Lung (tissue), 11 donors: ENCODE measurements at regions not wholly inside any gene's neighbourhood (a gene's known extent, or its start where the extent isn't known, plus 50 kb on each side); places are given as distances from the start of the nearest gene placed in this dataset.

Experiments used
- ATAC-seq: fragments of 200-7000 bp; cut with Tn5 transposase; one replicate; pipeline ENCODE4 v1.9.1; 2020; ENCODE audit warnings: moderate number of reproducible peaks; ENCODE audit not compliant: insufficient read depth, low FRiP score
- DNase-seq, 3 donors: peaks; one replicate each; pipeline ENCODE4 v3.0.0-alpha.2; 2013 to 2017
- H3K27ac ChIP-seq, 2 donors: one replicate each; pipeline ENCODE4 v1.5.1; 2013; ENCODE audit warnings: mild to moderate bottlenecking in 2 of 2, moderate library complexity in 2 of 2, control low read depth in 1 of 2, inconsistent platforms in 1 of 2, low read depth in 1 of 2, low read length in 1 of 2
- H3K27me3 ChIP-seq, 3 donors: one replicate each; pipeline ENCODE4 v1.5.1; 2013; ENCODE audit warnings: low read length in 2 of 3; ENCODE audit not compliant: control insufficient read depth in 3 of 3, insufficient read depth in 3 of 3
- H3K36me3 ChIP-seq, 4 donors: one replicate each; pipeline ENCODE4 v1.5.1; 2013; ENCODE audit warnings: low read length in 4 of 4, mild to moderate bottlenecking in 1 of 4, moderate library complexity in 1 of 4; ENCODE audit not compliant: control insufficient read depth in 4 of 4, insufficient read depth in 4 of 4
- H3K4me1 ChIP-seq, 5 donors: one replicate each; pipeline ENCODE4 v1.5.1; 2013; ENCODE audit warnings: low read length in 5 of 5, mild to moderate bottlenecking in 2 of 5, moderate library complexity in 1 of 5; ENCODE audit not compliant: control insufficient read depth in 5 of 5, insufficient read depth in 5 of 5
- H3K4me3 ChIP-seq: one replicate; pipeline ENCODE4 v1.5.1; 2013; ENCODE audit warnings: mild to moderate bottlenecking, control low read depth, moderate library complexity
- H3K9ac ChIP-seq, 2 donors: one replicate each; pipeline ENCODE4 v1.5.1; 2013; ENCODE audit warnings: low read length in 2 of 2, control low read depth in 1 of 2; ENCODE audit not compliant: insufficient read depth in 1 of 2
- H3K9me3 ChIP-seq, 4 donors: one replicate each; pipeline ENCODE4 v1.5.1; 2013; ENCODE audit warnings: low read length in 3 of 4, mild to moderate bottlenecking in 1 of 4, moderate library complexity in 1 of 4; ENCODE audit not compliant: control insufficient read depth in 4 of 4, insufficient read depth in 3 of 4
- CTCF ChIP-seq: IDR thresholded peaks from 2 replicates; pipeline ENCODE4 v1.5.1; 2012; ENCODE audit warnings: mild to moderate bottlenecking; ENCODE audit errors: control extremely low read depth, extremely low read depth
- WGBS, 2 donors: extraction: QIAGEN DNeasy Blood & Tissue Kit; methylation state at CpG; one replicate each; pipeline ENCODE4 v1.1.7; 2013; 5-methylcytosine and 5-hydroxymethylcytosine counted together
- donor health status: control.
- donor health status: control.
- donor health status: Bipolar disorder and iron deficiency.
- donor health status: healthy.
- donor health status: DM: yes; HTN: yes; CAD: no.

GRCh38 chr20:4513720-4514119 lies 172.5 kb upstream of the PRNP start:
- no peak for TF ChIP-seq CTCF
- Histone ChIP-seq H3K4me1 (no peaks in the 10 kb centered on the region), H3K9me3 (peaks cover 0 to 5% (median 0%) of the 10 kb centered on the region in 4 donors), H3K4me3 (no peak overlapping the region), H3K9ac (no peak overlapping the region), H3K27ac (no peak overlapping the region), H3K27me3 (peaks cover 0 to 2% (median 0%) of the 10 kb centered on the region in 3 donors), H3K36me3 (no peaks in the 10 kb centered on the region)
- no peak for ATAC-seq
- DNase-seq: no peak

GRCh38 chr20:4512891-4513550 lies 173.2 kb upstream of the PRNP start:
- ATAC-seq: no peak

DNA sequence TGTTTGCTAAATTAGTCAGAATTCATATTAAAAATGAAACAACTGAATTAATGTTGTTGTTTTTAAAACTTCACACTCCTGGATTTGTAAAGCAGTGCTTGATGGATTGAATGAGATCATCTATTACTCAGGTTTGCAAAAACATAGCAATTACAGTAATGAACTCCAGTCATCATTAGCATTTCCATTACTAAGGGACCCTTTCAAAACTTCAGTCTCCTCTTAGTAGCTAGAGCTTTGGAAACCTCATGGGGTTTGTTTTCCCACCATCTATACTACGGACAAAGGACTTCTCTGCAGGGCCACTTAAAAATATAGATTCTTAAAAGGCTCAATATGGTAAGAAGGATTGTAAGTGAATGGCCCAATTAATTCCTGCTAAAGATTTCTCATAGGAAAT lies 174.5 kb upstream of the PRNP start:
- DNase-seq: no peak
- 84 to 92% methylated on average over 1 of the region's 1 CpG for WGBS, 2 donors
- no peak overlapping the region for H3K4me3 ChIP-seq
- H3K27ac ChIP-seq: no peak overlapping the region
- H3K36me3 ChIP-seq: no peaks in the 10 kb centered on the region
- no peak for ATAC-seq
- H3K4me1 ChIP-seq: no peaks in the 10 kb centered on the region
- no peak for TF ChIP-seq CTCF
- H3K9ac ChIP-seq: no peak overlapping the region
- H3K9me3 ChIP-seq: peaks cover 0 to 5% (median 0%) of the 10 kb centered on the region in 4 donors
- peaks cover 0 to 2% (median 0%) of the 10 kb centered on the region in 3 donors for H3K27me3 ChIP-seq

More at GRCh38 chr20:4512891-4513550, 173.2 kb upstream of the PRNP start:
- no peak overlapping the region for H3K4me3 ChIP-seq
- H3K9me3 ChIP-seq: peaks cover 0 to 5% (median 0%) of the 10 kb centered on the region in 4 donors
- no peak overlapping the region for H3K9ac ChIP-seq
- no peaks in the 10 kb centered on the region for H3K36me3 ChIP-seq
- H3K27me3 ChIP-seq: peaks cover 0 to 2% (median 0%) of the 10 kb centered on the region in 3 donors
- no peak overlapping the region for H3K27ac ChIP-seq
- no peaks in the 10 kb centered on the region for H3K4me1 ChIP-seq
- DNase-seq: no peak
- TF ChIP-seq CTCF: no peak
- 62 to 77% methylated on average over 3 of the region's 3 CpGs for WGBS, 2 donors
